Panc1 (cell line): ENCODE measurements at regions not wholly inside any gene's neighbourhood (a gene's known extent, or its start where the extent isn't known, plus 50 kb on each side); places are given as distances from the start of the nearest gene placed in this dataset.

Experiments used
- ATAC-seq: fragments of 200-7000 bp; cut with Tn5 transposase; 2 replicates; pipeline ENCODE4 v1.9.1; 2020; ENCODE audit warnings: mild to moderate bottlenecking, moderate library complexity
- BruUV-seq: library from RNA; stranded (reverse); fragments of 400-500 nt; replicated peaks from 2 replicates; lab custom pipeline; 2021; lab: Mats Ljungman, UMichigan
- CTCF ChIA-PET: fragments of 300-600 bp; sonication (Branson Sonifier 250); formaldehyde crosslinking; loops from one replicate; lab custom pipeline; 2022; ENCODE audit warnings: antibody characterized with exemption; lab: Charles Lee
- POLR2A ChIA-PET: fragments of 300-600 bp; sonication (Branson Sonifier 250); formaldehyde crosslinking; loops from one replicate; lab custom pipeline; 2022; ENCODE audit warnings: antibody characterized with exemption; lab: Charles Lee
- DNase-seq: peaks from one replicate; pipeline ENCODE4 v3.0.0-alpha.2; 2010; ENCODE audit warnings: low read depth, low spot score
- H3K27ac ChIP-seq: 2 replicates; pipeline ENCODE4 v1.5.1; 2011; ENCODE audit warnings: mild to moderate bottlenecking, low read length, inconsistent platforms
- H3K27me3 ChIP-seq: fragments of 200-500 bp; sonication (Bioruptor generic); 2 replicates; pipeline ENCODE4 v1.6.0; 2014; ENCODE audit warnings: low read length, inconsistent platforms; ENCODE audit not compliant: control insufficient read depth, insufficient read depth
- H3K36me3 ChIP-seq: fragments of 200-500 bp; sonication (Bioruptor generic); 2 replicates; pipeline ENCODE4 v1.5.1; 2014; ENCODE audit warnings: inconsistent platforms, mild to moderate bottlenecking, low read length, moderate library complexity; ENCODE audit not compliant: control insufficient read depth, insufficient read depth
- H3K4me1 ChIP-seq: 2 replicates; pipeline ENCODE4 v1.5.1; 2011; ENCODE audit warnings: inconsistent platforms, mild to moderate bottlenecking, low read length, moderate library complexity; ENCODE audit not compliant: control insufficient read depth, insufficient read depth
- H3K4me3 ChIP-seq, 2 experiments: 2 replicates each; pipeline ENCODE4 v1.5.1; 2011 to 2012; ENCODE audit warnings: low read depth in 2 of 2, low read length in 2 of 2, mild to moderate bottlenecking in 2 of 2, inconsistent platforms in 1 of 2, moderate library complexity in 1 of 2
- H3K9me3 ChIP-seq: fragments of 200-500 bp; sonication (Bioruptor generic); 2 replicates; pipeline ENCODE4 v1.5.1; 2014; ENCODE audit warnings: low read depth, mild to moderate bottlenecking, inconsistent platforms, low read length, moderate library complexity; ENCODE audit not compliant: control insufficient read depth, insufficient read depth
- CTCF ChIP-seq: fragments of 450-650 bp; IDR thresholded peaks from 2 replicates; pipeline ENCODE4 v1.5.1; 2017; ENCODE audit warnings: mild to moderate bottlenecking
- POLR2AphosphoS5 ChIP-seq: IDR thresholded peaks from 2 replicates; pipeline ENCODE4 v1.6.1; 2012; ENCODE audit warnings: mild to moderate bottlenecking, low read depth, low read length, moderate library complexity
- SIN3A ChIP-seq: IDR thresholded peaks from 2 replicates; pipeline ENCODE4 v1.6.1; 2012; ENCODE audit warnings: low read depth, mild to moderate bottlenecking, low read length, moderate library complexity, borderline replicate concordance; ENCODE audit not compliant: insufficient read depth
- TCF7L2 ChIP-seq: IDR thresholded peaks from 2 replicates; pipeline ENCODE4 v1.6.1; 2011; ENCODE audit warnings: mild to moderate bottlenecking, low read depth, low read length, inconsistent platforms
- in situ Hi-C: cut with HindIII; loops from 2 replicates; pipeline ENCODE4 v1.10.0; 2016; ENCODE audit warnings: low sequenced_read_pairs, low pct_unique_long_range_greater_than_20kb
- intact Hi-C: fragments of 100-400 bp; cut with micrococcal nuclease; formaldehyde crosslinking; loops from one replicate; pipeline ENCODE4 v1.10.0; 2022; ENCODE audit not compliant: unreplicated experiment
- TF ChIP-seq, protein P1 (sequence below), 2 experiments: IDR thresholded peaks; 2 replicates each; pipeline ENCODE4 v1.6.1; 2011 to 2012; ENCODE audit warnings: low read depth in 2 of 2, control low read depth in 1 of 2, low read length in 1 of 2, mild to moderate bottlenecking in 1 of 2, moderate library complexity in 1 of 2; ENCODE audit not compliant: insufficient read depth in 1 of 2

DNA sequence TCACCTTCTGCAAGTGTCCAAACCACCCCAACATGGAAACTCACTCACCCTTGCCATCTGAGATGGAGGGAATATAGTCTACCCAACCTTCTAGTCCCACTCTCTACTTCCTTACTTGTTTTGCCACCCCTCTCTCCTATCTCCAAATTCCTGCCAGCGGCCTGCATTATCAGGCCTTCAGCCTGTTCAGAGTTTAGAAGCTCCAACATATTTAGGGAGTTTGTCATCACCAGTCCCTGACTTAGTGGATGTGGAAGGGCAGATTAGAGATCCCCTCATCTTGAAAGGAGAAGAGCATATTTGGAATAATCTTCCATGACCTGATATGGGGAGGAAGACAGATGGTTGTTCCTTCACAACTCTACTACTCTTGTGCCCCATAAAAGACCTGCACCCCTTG lies 281.4 kb upstream of the MAP3K7 start:
- DNase-seq (no peak), ATAC-seq (no peak)
- Histone ChIP-seq H3K27ac (no peak overlapping the region), H3K27me3 (peaks cover 2% of the 10 kb centered on the region), H3K4me1 (no peaks in the 10 kb centered on the region), H3K9me3 (no peaks in the 10 kb centered on the region), H3K4me3 (no peak overlapping the region), H3K36me3 (no peaks in the 10 kb centered on the region)
- in situ Hi-C loops: no loop called here
- ChIA-PET POLR2A (no interaction called here), CTCF (no interaction called here)
- BruUV-seq: no TSS peak
- intact Hi-C loops: no loop called here
- TF ChIP-seq SIN3A (no peak), CTCF (no peak), TCF7L2 (no peak), POLR2AphosphoS5 (no peak)
- TF ChIP-seq, protein P1, sequence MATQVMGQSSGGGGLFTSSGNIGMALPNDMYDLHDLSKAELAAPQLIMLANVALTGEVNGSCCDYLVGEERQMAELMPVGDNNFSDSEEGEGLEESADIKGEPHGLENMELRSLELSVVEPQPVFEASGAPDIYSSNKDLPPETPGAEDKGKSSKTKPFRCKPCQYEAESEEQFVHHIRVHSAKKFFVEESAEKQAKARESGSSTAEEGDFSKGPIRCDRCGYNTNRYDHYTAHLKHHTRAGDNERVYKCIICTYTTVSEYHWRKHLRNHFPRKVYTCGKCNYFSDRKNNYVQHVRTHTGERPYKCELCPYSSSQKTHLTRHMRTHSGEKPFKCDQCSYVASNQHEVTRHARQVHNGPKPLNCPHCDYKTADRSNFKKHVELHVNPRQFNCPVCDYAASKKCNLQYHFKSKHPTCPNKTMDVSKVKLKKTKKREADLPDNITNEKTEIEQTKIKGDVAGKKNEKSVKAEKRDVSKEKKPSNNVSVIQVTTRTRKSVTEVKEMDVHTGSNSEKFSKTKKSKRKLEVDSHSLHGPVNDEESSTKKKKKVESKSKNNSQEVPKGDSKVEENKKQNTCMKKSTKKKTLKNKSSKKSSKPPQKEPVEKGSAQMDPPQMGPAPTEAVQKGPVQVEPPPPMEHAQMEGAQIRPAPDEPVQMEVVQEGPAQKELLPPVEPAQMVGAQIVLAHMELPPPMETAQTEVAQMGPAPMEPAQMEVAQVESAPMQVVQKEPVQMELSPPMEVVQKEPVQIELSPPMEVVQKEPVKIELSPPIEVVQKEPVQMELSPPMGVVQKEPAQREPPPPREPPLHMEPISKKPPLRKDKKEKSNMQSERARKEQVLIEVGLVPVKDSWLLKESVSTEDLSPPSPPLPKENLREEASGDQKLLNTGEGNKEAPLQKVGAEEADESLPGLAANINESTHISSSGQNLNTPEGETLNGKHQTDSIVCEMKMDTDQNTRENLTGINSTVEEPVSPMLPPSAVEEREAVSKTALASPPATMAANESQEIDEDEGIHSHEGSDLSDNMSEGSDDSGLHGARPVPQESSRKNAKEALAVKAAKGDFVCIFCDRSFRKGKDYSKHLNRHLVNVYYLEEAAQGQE (IDR thresholded peaks at IDR 0.05; ENCODE audit: insufficient read depth in 1 of 2, low read depth in 2 of 2, low read length in 1 of 2): no peak

DNA sequence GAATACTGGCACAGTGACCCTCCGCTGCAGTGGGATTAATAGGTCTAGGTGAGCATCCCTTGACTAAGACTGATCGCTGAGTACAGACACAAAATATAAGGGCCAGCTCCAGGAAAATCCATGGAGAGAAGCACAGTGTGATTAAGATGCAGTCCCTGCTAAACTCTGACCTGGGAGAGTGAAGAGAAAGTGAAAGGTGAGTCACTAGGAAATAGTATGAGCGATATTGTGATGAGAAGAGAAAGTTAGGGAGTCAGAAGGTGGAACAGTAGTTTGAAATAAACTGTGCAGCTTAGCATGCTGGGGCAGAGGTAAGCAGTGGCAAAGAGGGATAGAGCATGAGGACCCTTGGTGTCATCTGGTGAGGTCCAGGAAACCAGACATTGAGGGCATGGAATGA lies 278.6 kb upstream of the MAP3K7 start:
- Histone ChIP-seq H3K4me1 (no peaks in the 10 kb centered on the region), H3K27me3 (no peaks in the 10 kb centered on the region), H3K9me3 (no peaks in the 10 kb centered on the region), H3K36me3 (no peaks in the 10 kb centered on the region), H3K4me3 (no peak overlapping the region), H3K27ac (no peak overlapping the region)
- no peak for DNase-seq
- no TSS peak for BruUV-seq
- intact Hi-C loops (no loop called here), in situ Hi-C loops (no loop called here)
- POLR2A ChIA-PET: no interaction called here
- TF ChIP-seq SIN3A (no peak), CTCF (no peak), POLR2AphosphoS5 (no peak), TCF7L2 (no peak)
- TF ChIP-seq, protein P1 (IDR thresholded peaks at IDR 0.05; ENCODE audit: insufficient read depth in 1 of 2, low read depth in 2 of 2, low read length in 1 of 2): no peak
- no peak for ATAC-seq
- CTCF ChIA-PET: interaction anchor here (0.6 kb wide), 1 partner anchor 283 kb away, joined by 11 read pairs; no protein-coding TSS in a partner anchor
